GM21723 (cell line): ENCODE measurements at regions not wholly inside any gene's neighbourhood (a gene's known extent, or its start where the extent isn't known, plus 50 kb on each side); places are given as distances from the start of the nearest gene placed in this dataset.
"Not testable (repeated sequence)": the region's sequence is repeated elsewhere in the genome, so short reads cannot be mapped to it uniquely, and the experiment has no call there.

ENCODE experiments used
- ATAC-seq: cut with Tn5 transposase; IDR thresholded peaks from one replicate; pipeline ENCODE4 v1.9.1; 2021; ENCODE audit warnings: mild to moderate bottlenecking, moderate library complexity; ENCODE audit not compliant: unreplicated experiment

- ATAC-seq: not testable (repeated sequence)
Measured at GRCh38 chr21:6133373-6133772, 4388.0 kb upstream of the TPTE start.

GRCh38 chr21:6133852-6134630 lies 4387.3 kb upstream of the TPTE start:
- not testable (repeated sequence) for ATAC-seq

GRCh38 chr21:6136732-6137131 lies 4384.7 kb upstream of the TPTE start:
- ATAC-seq: not testable (repeated sequence)

GRCh38 chr21:6138244-6139136 lies 4382.9 kb upstream of the TPTE start:
- ATAC-seq: not testable (repeated sequence)

- ATAC-seq: not testable (repeated sequence)
Measured at GRCh38 chr21:6139331-6139730, 4382.1 kb upstream of the TPTE start.

GRCh38 chr21:6139862-6140261 lies 4381.5 kb upstream of the TPTE start:
- not testable (repeated sequence) for ATAC-seq

GRCh38 chr21:6140467-6141137 lies 4380.8 kb upstream of the TPTE start:
- ATAC-seq: not testable (repeated sequence)

GRCh38 chr21:6141138-6141474 lies 4380.3 kb upstream of the TPTE start:
- ATAC-seq: not testable (repeated sequence)

GRCh38 chr21:6153154-6153553 lies 4368.2 kb upstream of the TPTE start:
- ATAC-seq: not testable (repeated sequence)

GRCh38 chr21:6154524-6155320 lies 4366.7 kb upstream of the TPTE start:
- ATAC-seq: not testable (repeated sequence)

GRCh38 chr21:6156712-6157389 lies 4364.5 kb upstream of the TPTE start:
- ATAC-seq: peak; percentile 62

GRCh38 chr21:6157515-6157914 lies 4363.9 kb upstream of the TPTE start:
- ATAC-seq: not testable (repeated sequence)

GRCh38 chr21:6158171-6158570 lies 4363.2 kb upstream of the TPTE start:
- ATAC-seq: not testable (repeated sequence)
